Smooth muscle cell (in vitro differentiated cells): ENCODE measurements at regions not wholly inside any gene's neighbourhood (a gene's known extent, or its start where the extent isn't known, plus 50 kb on each side); places are given as distances from the start of the nearest gene placed in this dataset.
A peak's percentile ranks its signal among the peaks of the same experiment; 100 is the strongest.
"Not testable (repeated sequence)": the region's sequence is repeated elsewhere in the genome, so short reads cannot be mapped to it uniquely, and the experiment has no call there.

Experiments used
- DNase-seq: peaks from one replicate; lab custom pipeline; 2025; ENCODE audit not compliant: unreplicated experiment; lab: John Stamatoyannopoulos, UW
- H2AFZ ChIP-seq: fragments of 200-600 bp; sonication (generic); 2 replicates; pipeline ENCODE4 v1.6.0; 2016; ENCODE audit warnings: antibody characterized with exemption, low read depth, mild to moderate bottlenecking
- H3F3A ChIP-seq: fragments of 200-600 bp; sonication (generic); 2 replicates; pipeline ENCODE4 v1.6.0; 2017; ENCODE audit warnings: antibody characterized with exemption, low read depth
- H3K27ac ChIP-seq: fragments of 200-600 bp; sonication (generic); 2 replicates; pipeline ENCODE4 v1.5.1; 2016; ENCODE audit warnings: low read depth, mild to moderate bottlenecking
- H3K27me3 ChIP-seq: fragments of 200-600 bp; sonication (generic); 2 replicates; pipeline ENCODE4 v1.6.1; 2016; ENCODE audit warnings: low read depth, mild to moderate bottlenecking
- H3K36me3 ChIP-seq: fragments of 200-600 bp; sonication (generic); 2 replicates; pipeline ENCODE4 v1.5.1; 2016; ENCODE audit warnings: low read depth
- H3K4me1 ChIP-seq: fragments of 200-600 bp; sonication (generic); 2 replicates; pipeline ENCODE4 v1.5.1; 2016; ENCODE audit warnings: low read depth
- H3K4me2 ChIP-seq: fragments of 200-600 bp; sonication (generic); 2 replicates; pipeline ENCODE4 v1.6.0; 2016; ENCODE audit warnings: mild to moderate bottlenecking
- H3K4me3 ChIP-seq: fragments of 200-600 bp; sonication (generic); 2 replicates; pipeline ENCODE4 v1.5.1; 2016; ENCODE audit warnings: mild to moderate bottlenecking
- H3K79me2 ChIP-seq: fragments of 200-600 bp; sonication (generic); 2 replicates; pipeline ENCODE4 v1.6.0; 2016; ENCODE audit warnings: low read depth, mild to moderate bottlenecking
- H3K9ac ChIP-seq: fragments of 200-600 bp; sonication (generic); 2 replicates; pipeline ENCODE4 v1.6.0; 2016; ENCODE audit warnings: low read depth
- H3K9me3 ChIP-seq: fragments of 200-600 bp; sonication (generic); replicated peaks from 2 replicates; pipeline ENCODE4 v1.5.1; 2016; ENCODE audit warnings: low read depth
- H4K20me1 ChIP-seq: fragments of 200-600 bp; sonication (generic); 2 replicates; pipeline ENCODE4 v1.6.0; 2016; ENCODE audit warnings: low read depth
- CTCF ChIP-seq: fragments of 200-600 bp; sonication (generic); IDR thresholded peaks from 2 replicates; pipeline ENCODE4 v1.5.1; 2017; ENCODE audit warnings: borderline replicate concordance, mild to moderate bottlenecking, antibody characterized with exemption; ENCODE audit not compliant: insufficient read depth, poor library complexity, severe bottlenecking
- WGBS: methylation state at CpG from one replicate; pipeline ENCODE4 v1.1.7; 2016; ENCODE audit warnings: low lambda C conversion rate; 5-methylcytosine and 5-hydroxymethylcytosine counted together

DNA sequence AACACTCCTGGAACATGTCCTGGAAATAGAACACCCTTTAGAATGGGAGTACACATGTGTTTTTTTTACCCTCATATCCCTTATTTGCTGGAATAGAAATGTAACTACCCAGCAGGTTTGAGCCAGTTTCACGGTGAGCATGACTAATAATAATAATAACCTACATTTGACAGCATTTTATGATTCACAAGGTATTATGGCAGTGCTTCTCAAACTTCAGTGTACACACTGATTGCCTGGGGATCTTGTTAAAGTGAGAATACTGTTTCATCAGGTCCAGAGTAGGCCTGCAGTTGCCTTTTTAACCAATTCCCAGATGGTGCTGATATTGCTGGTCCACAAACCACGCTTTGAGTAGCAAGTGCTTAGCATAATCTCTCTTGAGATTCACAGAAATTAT is 63.9 kb downstream of the NFKBIZ start:
- Histone ChIP-seq H3K4me1 (no peaks in the 10 kb centered on the region), H2AFZ (no peak overlapping the region), H3K36me3 (no peaks in the 10 kb centered on the region), H4K20me1 (no peaks in the 10 kb centered on the region), H3F3A (no peaks in the 10 kb centered on the region), H3K4me3 (no peak overlapping the region), H3K27me3 (no peaks in the 10 kb centered on the region), H3K4me2 (no peak overlapping the region), H3K79me2 (no peaks in the 10 kb centered on the region), H3K9me3 (no peaks in the 10 kb centered on the region), H3K9ac (no peak overlapping the region), H3K27ac (no peak overlapping the region)
- TF ChIP-seq CTCF, result no peak
- no peak for DNase-seq
- 80% methylated on average over 2 of the region's 2 CpGs for WGBS

DNA sequence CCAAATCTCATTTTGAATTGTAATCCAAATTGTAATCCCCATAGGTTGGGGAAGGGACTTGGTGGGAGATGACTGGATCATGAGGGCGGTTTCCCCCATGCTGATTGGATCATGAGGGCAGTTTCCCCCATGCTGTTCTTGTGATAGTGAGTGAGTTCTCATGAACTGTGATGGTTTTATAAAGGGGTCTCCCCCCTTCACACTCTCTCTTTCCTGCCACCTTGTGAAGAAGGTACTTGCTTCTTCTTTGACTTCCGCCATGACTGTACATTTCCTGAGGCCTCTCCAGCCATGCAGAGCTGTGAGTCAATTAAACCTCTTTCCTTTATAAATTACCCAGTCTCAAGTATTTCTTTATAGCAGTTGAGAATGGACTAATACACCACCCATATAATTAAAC is 68.4 kb downstream of the NFKBIZ start:
- 94% methylated on average over 2 of the region's 2 CpGs for WGBS
- H3K9me3 ChIP-seq, H3K9ac ChIP-seq, H3K4me1 ChIP-seq, H3K4me3 ChIP-seq, H3K4me2 ChIP-seq, H3K36me3 ChIP-seq, H3K79me2 ChIP-seq, H2AFZ ChIP-seq, H4K20me1 ChIP-seq, DNase-seq, H3K27me3 ChIP-seq, H3K27ac ChIP-seq, H3F3A ChIP-seq: not testable (repeated sequence)

DNA sequence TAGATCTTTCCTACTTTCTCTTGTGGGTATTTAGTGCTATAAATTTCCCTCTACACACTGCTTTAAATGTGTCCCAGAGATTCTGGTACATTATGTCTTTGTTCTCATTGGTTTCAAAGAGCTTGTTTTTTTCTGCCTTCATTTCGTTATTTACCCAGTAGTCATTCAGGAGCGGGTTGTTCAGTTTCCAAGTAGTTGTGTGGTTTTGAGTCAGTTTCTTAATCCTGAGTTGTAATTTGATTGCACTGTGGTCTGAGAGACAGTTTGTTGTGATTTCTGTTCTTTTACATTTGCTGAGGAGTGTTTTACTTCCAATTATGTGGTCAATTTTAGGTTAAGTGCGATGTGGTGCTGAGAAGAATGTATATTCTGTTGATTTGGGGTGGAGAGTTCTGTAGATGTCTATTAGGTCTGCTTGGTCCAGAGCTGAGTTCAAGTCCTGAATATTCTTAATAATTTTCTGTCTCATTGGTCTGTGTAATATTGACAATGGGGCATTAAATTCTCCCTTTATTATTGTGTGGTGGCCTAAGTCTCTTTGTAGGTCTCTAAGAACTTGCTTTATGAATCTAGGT is 72.9 kb downstream of the NFKBIZ start:
- H3K4me2 ChIP-seq, H3K27ac ChIP-seq, H3F3A ChIP-seq, H3K4me3 ChIP-seq, H3K79me2 ChIP-seq, H4K20me1 ChIP-seq, H3K27me3 ChIP-seq, H3K4me1 ChIP-seq, H2AFZ ChIP-seq, H3K9me3 ChIP-seq, H3K36me3 ChIP-seq, DNase-seq, H3K9ac ChIP-seq: not testable (repeated sequence)
- 73% methylated on average over 3 of the region's 3 CpGs for WGBS

GRCh38 chr3:101924621-101925020 is 75.3 kb downstream of the NFKBIZ start:
- not testable (repeated sequence) for DNase-seq, H3K9me3 ChIP-seq, H4K20me1 ChIP-seq, H3K4me3 ChIP-seq, H3K27ac ChIP-seq, H3F3A ChIP-seq, H3K36me3 ChIP-seq, H3K4me2 ChIP-seq, H3K9ac ChIP-seq, H3K79me2 ChIP-seq, H3K27me3 ChIP-seq
- H3K4me1 ChIP-seq, result peaks cover 11% of the 10 kb centered on the region
- H2AFZ ChIP-seq, result peak overlapping the region; percentile 72
- WGBS, result 100% methylated on average over 2 of the region's 2 CpGs

GRCh38 chr3:101925124-101925523 is 75.8 kb downstream of the NFKBIZ start:
- H4K20me1 ChIP-seq, DNase-seq, H3K27me3 ChIP-seq, H3K27ac ChIP-seq, H3K36me3 ChIP-seq, H3K9ac ChIP-seq, H3F3A ChIP-seq, H3K9me3 ChIP-seq, H3K4me3 ChIP-seq, H3K79me2 ChIP-seq: not testable (repeated sequence)
- Histone ChIP-seq H3K4me2 (peak overlapping the region; percentile 8), H3K4me1 (peaks cover 11% of the 10 kb centered on the region), H2AFZ (peak overlapping the region; percentile 59)
- WGBS, result 100% methylated on average over 1 of the region's 1 CpG
